PC-3 (cell line): ENCODE measurements at regions not wholly inside any gene's neighbourhood (a gene's known extent, or its start where the extent isn't known, plus 50 kb on each side); places are given as distances from the start of the nearest gene placed in this dataset.

Source experiments
- ATAC-seq: fragments of 200-7000 bp; cut with Tn5 transposase; 2 replicates; pipeline ENCODE4 v1.9.1; 2020; ENCODE audit warnings: mild to moderate bottlenecking, moderate library complexity
- BruUV-seq: library from RNA; stranded (reverse); fragments of 400-500 nt; replicated peaks from 2 replicates; lab custom pipeline; 2021; lab: Mats Ljungman, UMichigan
- CTCF ChIA-PET: fragments of 300-600 bp; sonication (Branson Sonifier 250); formaldehyde crosslinking; loops from one replicate; lab custom pipeline; 2022; ENCODE audit warnings: antibody characterized with exemption; lab: Charles Lee
- POLR2A ChIA-PET: fragments of 300-600 bp; sonication (Branson Sonifier 250); formaldehyde crosslinking; loops from one replicate; lab custom pipeline; 2022; ENCODE audit warnings: antibody characterized with exemption; ENCODE audit not compliant: unreplicated experiment; lab: Charles Lee
- DNase-seq: peaks from one replicate; pipeline ENCODE4 v3.0.0-alpha.2; 2015
- H2AFZ ChIP-seq: fragments of 300-600 bp; sonication (generic); 2 replicates; pipeline ENCODE4 v1.6.0; 2016; ENCODE audit warnings: antibody characterized with exemption, low read length
- H3F3A ChIP-seq: fragments of 300-600 bp; sonication (generic); one replicate; pipeline ENCODE4 v1.6.0; 2017; ENCODE audit warnings: antibody characterized with exemption, low read length, control low read depth, mild to moderate bottlenecking; ENCODE audit not compliant: unreplicated experiment
- H3K27ac ChIP-seq: fragments of 300-600 bp; sonication (generic); 2 replicates; pipeline ENCODE4 v1.5.1; 2016; ENCODE audit warnings: mild to moderate bottlenecking, low read length
- H3K27me3 ChIP-seq: fragments of 300-600 bp; sonication (generic); 2 replicates; pipeline ENCODE4 v1.6.1; 2016; ENCODE audit warnings: low read length, mixed read lengths
- H3K36me3 ChIP-seq: fragments of 300-600 bp; sonication (generic); 2 replicates; pipeline ENCODE4 v1.6.1; 2016; ENCODE audit warnings: low read depth, mixed run types, low read length, mixed read lengths
- H3K4me1 ChIP-seq: fragments of 300-600 bp; sonication (generic); 2 replicates; pipeline ENCODE4 v1.5.1; 2016; ENCODE audit warnings: low read length; ENCODE audit not compliant: insufficient read depth
- H3K4me2 ChIP-seq: fragments of 300-600 bp; sonication (generic); 2 replicates; pipeline ENCODE4 v1.6.0; 2016; ENCODE audit warnings: low read length
- H3K4me3 ChIP-seq: fragments of 300-600 bp; sonication (generic); 2 replicates; pipeline ENCODE4 v1.5.1; 2016; ENCODE audit warnings: mild to moderate bottlenecking, low read length, mixed read lengths
- H3K79me2 ChIP-seq: fragments of 300-600 bp; sonication (generic); 2 replicates; pipeline ENCODE4 v1.6.1; 2017; ENCODE audit warnings: low read length, mixed read lengths
- H3K9ac ChIP-seq: fragments of 300-600 bp; sonication (generic); 2 replicates; pipeline ENCODE4 v1.6.0; 2016; ENCODE audit warnings: mild to moderate bottlenecking, low read length
- H3K9me2 ChIP-seq: fragments of 300-600 bp; sonication (generic); replicated peaks from 2 replicates; pipeline ENCODE4 v1.6.1; 2016; ENCODE audit warnings: mixed run types, low read length, mixed read lengths
- H3K9me3 ChIP-seq: fragments of 300-600 bp; sonication (generic); 2 replicates; pipeline ENCODE4 v1.6.1; 2016; ENCODE audit warnings: low read length, mixed read lengths
- H4K20me1 ChIP-seq: fragments of 300-600 bp; sonication (generic); 2 replicates; pipeline ENCODE4 v1.6.1; 2016; ENCODE audit warnings: low read length, mixed read lengths
- CTCF ChIP-seq: fragments of 300-600 bp; sonication (generic); conservative IDR thresholded peaks from 2 replicates; pipeline ENCODE4 v1.5.1; 2017; ENCODE audit warnings: antibody characterized with exemption, low read depth, mild to moderate bottlenecking, low read length
- EZH2 ChIP-seq: fragments of 300-600 bp; sonication (generic); IDR thresholded peaks from one replicate; pipeline ENCODE4 v1.6.1; 2017; ENCODE audit warnings: antibody characterized with exemption, mild to moderate bottlenecking, low read length; ENCODE audit not compliant: unreplicated experiment
- EZH2phosphoT487 ChIP-seq: fragments of 300-600 bp; sonication (generic); IDR thresholded peaks from 2 replicates; pipeline ENCODE4 v1.6.1; 2018; ENCODE audit warnings: mild to moderate bottlenecking, antibody characterized with exemption, low read length, borderline replicate concordance
- intact Hi-C: fragments of 100-400 bp; cut with micrococcal nuclease; formaldehyde crosslinking; loops from 2 replicates; pipeline ENCODE4 v1.9.0; 2023

GRCh38 chrX:28135378-28136047 is 154.3 kb upstream of the DCAF8L1 start:
- BruUV-seq, result no TSS peak
- intact Hi-C loops, result no loop called here
- H3K79me2 ChIP-seq, result no peaks in the 10 kb centered on the region
- H3K4me1 ChIP-seq, result peaks cover 7% of the 10 kb centered on the region
- peak; percentile 51 for DNase-seq
- peak overlapping the region; percentile 10 for H3K27ac ChIP-seq
- H3K36me3 ChIP-seq, result no peaks in the 10 kb centered on the region
- peak; percentile 50 for ATAC-seq
- no peaks in the 10 kb centered on the region for H3K9me2 ChIP-seq
- ChIA-PET CTCF (no interaction called here), POLR2A (no interaction called here)
- no peaks in the 10 kb centered on the region for H4K20me1 ChIP-seq
- TF ChIP-seq EZH2phosphoT487 (no peak), EZH2 (no peak), CTCF (no peak)
- no peak overlapping the region for H3K9ac ChIP-seq
- H3K4me2 ChIP-seq, result 0 out of 2 replicates have a peak overlapping the region, but pooled peaks have one; percentile 21
- no peak overlapping the region for H3K4me3 ChIP-seq
- H2AFZ ChIP-seq, result 0 out of 2 replicates have a peak overlapping the region, but pooled peaks have one; percentile 25
- H3K27me3 ChIP-seq, result no peaks in the 10 kb centered on the region
- H3K9me3 ChIP-seq, result no peaks in the 10 kb centered on the region
- no peaks in the 10 kb centered on the region for H3F3A ChIP-seq

GRCh38 chrX:28133763-28134162 is 152.5 kb upstream of the DCAF8L1 start:
- TF ChIP-seq EZH2phosphoT487 (no peak), EZH2 (no peak), CTCF (no peak)
- ATAC-seq, result no peak
- intact Hi-C loops, result no loop called here
- H2AFZ ChIP-seq, result no peak overlapping the region
- CTCF ChIA-PET, result no interaction called here
- no TSS peak for BruUV-seq
- H3K4me1 ChIP-seq, result peaks cover 7% of the 10 kb centered on the region
- POLR2A ChIA-PET, result no interaction called here
- no peak overlapping the region for H3K4me2 ChIP-seq
- no peaks in the 10 kb centered on the region for H3K9me2 ChIP-seq
- H3K4me3 ChIP-seq, result no peak overlapping the region
- no peaks in the 10 kb centered on the region for H4K20me1 ChIP-seq
- H3K36me3 ChIP-seq, result no peaks in the 10 kb centered on the region
- no peak overlapping the region for H3K9ac ChIP-seq
- DNase-seq, result no peak
- no peak overlapping the region for H3K27ac ChIP-seq
- H3K79me2 ChIP-seq, result no peaks in the 10 kb centered on the region
- no peaks in the 10 kb centered on the region for H3K27me3 ChIP-seq
- no peaks in the 10 kb centered on the region for H3K9me3 ChIP-seq
- no peaks in the 10 kb centered on the region for H3F3A ChIP-seq

- DNase-seq, result peak; percentile 16
- POLR2A ChIA-PET, result no interaction called here
- Histone ChIP-seq H3F3A (no peaks in the 10 kb centered on the region), H3K4me2 (no peak overlapping the region), H3K27ac (no peak overlapping the region), H3K27me3 (no peaks in the 10 kb centered on the region), H3K9ac (no peak overlapping the region), H3K9me3 (no peaks in the 10 kb centered on the region), H2AFZ (no peak overlapping the region), H3K4me3 (no peak overlapping the region), H3K36me3 (no peaks in the 10 kb centered on the region), H4K20me1 (no peaks in the 10 kb centered on the region), H3K4me1 (peaks cover 8% of the 10 kb centered on the region; the same call in 1 of the 2 replicates), H3K9me2 (no peaks in the 10 kb centered on the region), H3K79me2 (no peaks in the 10 kb centered on the region)
- ATAC-seq, result no peak; the same call in 1 of the 2 replicates
- BruUV-seq, result no TSS peak
- intact Hi-C loops, result no loop called here
- CTCF ChIA-PET, result no interaction called here
- TF ChIP-seq EZH2 (no peak), EZH2phosphoT487 (no peak), CTCF (no peak)
Measured at GRCh38 chrX:28127662-28128061, 146.4 kb upstream of the DCAF8L1 start.
